H1 (cell line): ENCODE measurements at regions not wholly inside any gene's neighbourhood (a gene's known extent, or its start where the extent isn't known, plus 50 kb on each side); places are given as distances from the start of the nearest gene placed in this dataset.

Experiments used
- BCL11A ChIP-seq, 2 experiments: IDR thresholded peaks; one replicate each; pipeline ENCODE4 v1.6.1; 2011; ENCODE audit warnings: low read depth in 2 of 2, low read length in 2 of 2, mild to moderate bottlenecking in 2 of 2
- HDAC2 ChIP-seq, 2 experiments: fragments of 300-600 bp in 1 of 2; sonication (generic) in 1 of 2; IDR thresholded peaks; 2 replicates each; pipeline ENCODE4 v1.6.1; 2011 to 2012; ENCODE audit warnings: low read depth in 2 of 2, low read length in 2 of 2, mild to moderate bottlenecking in 2 of 2, moderate library complexity in 2 of 2, borderline replicate concordance in 1 of 2, inconsistent platforms in 1 of 2
- TAF7 ChIP-seq: optimal IDR thresholded peaks from 2 replicates; pipeline ENCODE3; 2011; ENCODE audit warnings: low read depth, mild to moderate bottlenecking, inconsistent platforms, low read length, moderate library complexity, borderline replicate concordance
- TF ChIP-seq, protein P1 (sequence below): IDR thresholded peaks from 2 replicates; pipeline ENCODE4 v1.6.1; 2012; ENCODE audit warnings: inconsistent platforms

DNA sequence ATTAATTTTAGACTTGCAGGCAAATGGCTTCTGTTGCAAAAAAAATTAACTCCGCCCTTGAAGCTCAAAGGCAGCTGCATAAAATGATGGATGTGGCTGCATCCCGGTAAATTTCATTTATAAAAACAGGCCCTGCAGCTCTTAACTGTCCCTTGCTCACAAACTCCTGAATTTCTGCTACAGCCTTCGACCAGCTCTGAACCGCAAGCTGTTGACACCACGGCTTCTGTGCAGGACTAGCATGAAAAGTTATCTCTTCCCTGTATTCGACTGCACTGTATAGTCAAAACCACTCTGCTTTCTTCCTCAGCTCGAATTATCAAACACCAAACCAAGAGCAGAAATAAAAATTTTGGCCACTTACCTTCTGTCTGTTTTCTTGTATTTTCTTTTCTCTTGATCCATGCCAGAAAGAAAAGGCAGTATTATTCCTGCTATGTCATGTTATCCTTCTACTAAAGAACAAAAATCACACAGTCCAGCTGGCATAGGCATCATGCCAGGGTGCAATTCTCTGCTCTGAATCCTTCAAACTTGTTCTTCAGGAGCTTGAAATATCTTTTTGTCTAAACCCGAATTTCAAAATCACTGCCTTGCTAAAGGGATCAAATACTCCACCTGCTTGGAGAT, 195.5 kb upstream of the NCAM2 start (continued):
- no peak for TF ChIP-seq HDAC2 (IDR thresholded peaks at IDR 0.05; ENCODE audit: borderline replicate concordance in 1 of 2, low read depth in 2 of 2, low read length in 2 of 2)
- TF ChIP-seq, protein P1, sequence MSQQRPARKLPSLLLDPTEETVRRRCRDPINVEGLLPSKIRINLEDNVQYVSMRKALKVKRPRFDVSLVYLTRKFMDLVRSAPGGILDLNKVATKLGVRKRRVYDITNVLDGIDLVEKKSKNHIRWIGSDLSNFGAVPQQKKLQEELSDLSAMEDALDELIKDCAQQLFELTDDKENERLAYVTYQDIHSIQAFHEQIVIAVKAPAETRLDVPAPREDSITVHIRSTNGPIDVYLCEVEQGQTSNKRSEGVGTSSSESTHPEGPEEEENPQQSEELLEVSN: no peak
- TF ChIP-seq BCL11A (IDR thresholded peaks at IDR 0.05; ENCODE audit: low read depth in 2 of 2, low read length in 2 of 2): no peak
- TF ChIP-seq TAF7: no peak
